ENCODE measurements at regions not wholly inside any gene's neighbourhood (a gene's known extent, or its start where the extent isn't known, plus 50 kb on each side); places are given as distances from the start of the nearest gene placed in this dataset.

GRCh38 chr2:122183890-122184289, 428.4 kb downstream of the TSN start:
- no peak for DNase-seq

DNA sequence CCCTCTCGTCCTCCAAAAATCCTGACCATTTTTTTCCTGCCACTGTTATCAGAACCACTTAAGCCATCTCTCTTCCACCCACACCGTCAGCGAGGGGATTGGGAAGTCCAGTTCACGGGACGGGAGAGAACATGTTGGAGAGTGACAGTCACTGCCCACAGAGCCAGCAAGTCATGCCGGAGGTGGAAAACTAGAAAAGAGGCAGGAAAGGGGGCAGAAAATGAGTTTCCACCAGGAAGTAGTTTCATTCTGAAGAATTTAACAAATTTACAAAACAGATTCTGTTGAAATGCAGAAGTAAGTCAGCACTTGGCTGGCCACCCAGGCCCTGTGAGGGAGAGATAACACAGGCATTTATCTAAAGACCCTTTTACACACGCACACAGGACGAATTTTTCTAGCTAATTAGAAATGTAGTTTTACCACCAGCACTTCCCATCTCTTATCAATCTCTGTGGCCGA, 431.3 kb downstream of the TSN start:
- DNase-seq = no peak

- no peak for DNase-seq
Observed at GRCh38 chr2:122191331-122191730, 435.9 kb downstream of the TSN start.

DNA sequence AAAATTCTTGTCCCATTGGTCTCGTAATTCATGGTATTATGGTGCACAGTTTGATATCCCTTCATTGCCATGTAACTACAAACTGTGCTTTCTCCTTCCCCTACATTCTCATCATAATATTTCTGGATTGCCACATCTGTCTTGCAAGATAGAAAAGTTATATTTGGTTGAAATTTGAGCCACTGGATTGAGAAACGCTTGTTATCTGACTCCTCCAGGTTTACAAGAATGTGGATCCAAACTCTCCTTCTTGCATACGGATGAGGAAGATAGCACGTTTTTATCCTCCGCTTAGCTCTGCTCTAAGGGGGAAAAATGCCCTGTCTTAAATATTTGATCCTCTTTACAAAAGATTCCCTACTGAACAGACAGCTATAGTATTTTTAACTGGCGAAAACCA, 438.2 kb downstream of the TSN start:
- DNase-seq = no peak

DNA sequence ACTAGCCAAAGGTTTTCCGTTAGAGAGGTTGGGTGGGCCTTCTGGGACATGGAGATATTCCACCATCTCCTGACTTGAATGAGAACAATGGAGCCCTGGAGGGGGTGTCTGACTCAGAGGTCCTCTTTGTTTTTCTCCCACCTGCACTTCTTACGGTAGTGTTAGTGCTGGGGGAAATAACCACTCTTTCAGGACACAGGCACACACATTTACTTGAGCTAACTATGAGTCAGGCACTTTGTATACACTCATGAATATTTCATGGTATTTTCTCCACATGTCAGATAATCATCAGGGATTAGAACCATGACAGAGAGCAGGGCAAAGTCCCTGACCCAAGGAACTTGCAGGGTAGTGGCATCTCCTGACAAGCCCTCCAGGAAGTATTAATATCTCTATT, 439.1 kb downstream of the TSN start:
- DNase-seq = no peak

GRCh38 chr2:122203523-122203922, 448.1 kb downstream of the TSN start:
- DNase-seq = no peak

- no peak for DNase-seq
Observed at GRCh38 chr2:122205641-122206040, 450.2 kb downstream of the TSN start.

DNA sequence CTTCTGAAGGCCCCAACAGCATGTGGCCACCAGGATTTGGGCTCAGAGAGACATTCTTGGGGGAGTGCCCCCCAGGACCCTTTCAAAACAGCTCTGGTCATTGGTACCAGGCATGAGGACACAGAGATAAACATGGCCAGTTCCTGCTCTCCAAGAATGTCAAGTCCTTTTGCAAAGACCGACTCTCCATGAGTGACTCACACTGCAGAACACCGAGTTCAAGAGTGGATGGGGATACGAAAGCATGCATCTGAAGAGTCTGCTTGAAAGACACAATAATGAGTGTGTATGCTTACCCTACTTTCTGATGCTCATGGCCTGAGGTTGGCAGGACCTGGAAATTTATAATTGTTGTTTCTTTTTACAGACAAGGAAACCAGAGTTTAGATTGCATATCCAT, 450.6 kb downstream of the TSN start:
- DNase-seq = no peak

DNA sequence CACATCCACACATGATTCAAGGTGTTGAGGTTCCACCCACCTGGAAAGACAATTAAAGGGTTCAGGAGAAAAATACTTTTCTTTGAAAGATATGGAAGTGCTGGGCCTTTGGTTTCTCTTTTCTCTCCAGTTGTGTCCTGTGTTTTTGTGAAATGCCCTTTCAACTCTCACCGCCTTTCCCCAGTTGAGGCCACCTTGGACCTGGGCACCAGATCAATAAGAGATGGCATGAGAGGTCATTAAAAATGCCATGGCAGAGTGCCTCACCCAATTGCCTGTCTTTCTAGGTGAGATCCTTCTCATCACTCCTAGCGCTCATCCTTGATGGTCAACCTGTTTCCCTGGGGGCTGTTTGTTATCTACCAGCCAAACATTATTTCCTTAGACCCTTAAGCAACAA, 453.9 kb downstream of the TSN start:
- DNase-seq = no peak

DNA sequence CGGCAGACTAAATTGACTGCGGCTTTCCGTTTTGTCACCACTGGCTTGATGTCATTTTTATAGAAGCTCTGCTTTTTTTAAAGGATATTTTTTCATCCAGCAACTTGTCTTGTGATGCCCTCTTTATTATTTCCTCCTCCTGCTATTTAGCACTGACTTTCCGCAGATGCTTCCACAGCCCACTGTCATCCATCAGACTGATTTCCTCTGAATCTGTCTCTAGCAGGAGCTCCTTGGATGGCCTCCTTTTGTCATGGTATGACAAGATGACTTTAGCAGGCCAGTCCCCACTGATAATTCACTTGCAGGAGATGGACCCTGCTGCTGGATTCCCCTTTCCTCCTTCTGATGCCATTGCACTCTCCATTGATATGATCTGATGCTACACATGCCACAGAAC, 454.6 kb downstream of the TSN start:
- no peak for DNase-seq

DNA sequence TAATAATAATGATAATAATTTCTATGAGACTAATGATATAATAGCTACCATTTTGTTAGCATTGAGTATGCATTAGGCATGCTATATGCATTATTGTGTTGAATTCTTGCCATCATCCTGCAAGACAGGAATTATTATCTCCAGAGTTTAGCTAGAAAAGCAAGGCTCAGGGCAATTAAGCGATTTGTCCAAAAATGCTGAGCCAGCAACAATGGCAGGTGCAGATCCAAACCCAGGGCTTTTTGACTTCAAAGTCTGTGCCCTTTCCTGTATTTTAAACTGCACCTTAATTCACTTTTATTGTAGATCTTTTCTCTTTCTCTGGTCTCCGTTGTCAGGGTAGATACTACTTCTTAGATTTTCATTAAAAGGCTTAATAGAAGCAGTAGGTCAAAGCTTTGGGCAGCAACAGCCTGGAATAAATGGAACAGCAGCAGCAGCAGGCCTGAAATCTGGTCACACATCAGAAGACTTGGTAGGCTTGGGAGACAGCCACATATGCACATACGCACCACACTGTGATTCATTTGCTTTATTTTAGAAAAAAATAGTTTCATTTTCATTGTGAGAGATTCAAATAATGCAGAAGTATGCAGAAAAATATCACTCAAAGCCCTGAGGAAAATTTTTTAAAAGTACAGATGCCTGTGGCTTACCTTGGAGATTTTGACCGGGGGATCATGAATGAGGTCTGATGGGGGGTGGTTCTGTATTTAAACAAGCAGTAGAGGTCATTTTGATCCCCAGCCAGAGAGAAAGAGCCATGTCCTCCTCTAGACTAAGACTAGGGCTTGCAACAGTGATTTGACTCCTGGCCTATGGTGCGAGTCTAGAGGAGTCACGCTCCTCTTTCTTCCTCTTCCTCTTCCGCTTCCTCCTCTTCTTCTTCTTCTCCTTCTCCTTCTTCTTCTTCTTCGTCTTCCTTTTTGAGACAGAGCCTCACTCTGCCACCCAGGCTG, 455.7 kb downstream of the TSN start:
- DNase-seq = no peak

GRCh38 chr2:122213312-122213711, 457.9 kb downstream of the TSN start:
- DNase-seq = no peak

- DNase-seq = no peak
Observed at GRCh38 chr2:122216071-122216470, 460.6 kb downstream of the TSN start.

DNA sequence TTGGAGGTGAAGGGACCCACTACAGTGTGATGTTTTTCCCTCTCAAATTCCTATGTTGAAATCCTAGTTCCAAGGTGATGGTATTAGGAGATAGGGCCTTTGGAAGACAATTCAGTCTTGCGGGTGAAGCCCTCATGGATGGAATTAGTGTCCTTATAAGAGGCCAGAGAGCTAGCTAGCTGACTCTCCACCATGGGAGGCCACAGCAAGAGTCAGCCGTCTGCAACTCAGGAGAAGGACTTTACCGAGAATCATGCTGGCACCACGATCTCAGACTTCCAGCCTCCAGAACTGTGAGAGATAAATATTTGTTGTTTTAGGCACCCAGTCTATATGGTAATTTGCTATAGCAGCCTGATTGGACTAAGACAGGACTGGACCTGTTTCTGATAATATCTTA, 461.4 kb downstream of the TSN start:
- DNase-seq = no peak

DNA sequence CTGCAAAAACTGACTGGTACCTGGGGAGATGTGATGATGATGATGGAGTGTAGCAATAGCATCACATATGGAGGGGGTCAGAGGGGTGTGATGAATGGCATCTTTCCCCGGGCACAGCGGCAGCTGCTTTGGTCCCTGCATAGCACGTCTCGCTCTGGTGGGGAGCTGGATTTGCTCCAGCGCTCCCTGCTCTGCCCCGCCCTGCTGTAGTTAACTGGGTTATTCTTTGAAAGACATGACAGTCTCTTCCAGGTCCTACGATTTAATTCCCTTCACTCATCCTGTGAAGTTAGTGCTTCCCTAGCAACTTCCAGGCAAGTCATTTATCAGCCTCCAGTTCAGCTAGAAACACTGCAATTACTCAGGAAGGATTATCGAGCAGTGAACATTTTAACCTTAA, 463.1 kb downstream of the TSN start:
- no peak for DNase-seq

DNA sequence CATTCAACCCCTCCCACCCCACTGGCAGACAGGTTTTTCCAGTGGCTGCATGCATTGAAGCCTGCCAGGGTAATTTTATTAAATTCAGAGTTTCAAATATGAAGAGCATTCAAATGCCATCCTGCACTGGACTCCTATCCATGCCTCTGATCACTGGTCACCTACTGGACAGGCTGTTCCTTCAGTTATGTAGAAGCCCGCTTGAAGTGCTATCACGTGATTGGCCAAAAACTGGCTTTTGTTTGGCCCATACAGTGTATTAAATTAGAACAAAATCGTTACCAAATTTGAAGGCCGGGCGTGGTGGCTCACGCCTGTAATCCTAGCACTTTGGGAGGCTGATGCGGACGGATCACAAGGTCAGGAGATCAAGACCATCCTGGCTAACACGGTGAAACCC, 464.1 kb downstream of the TSN start:
- no peak for DNase-seq

DNA sequence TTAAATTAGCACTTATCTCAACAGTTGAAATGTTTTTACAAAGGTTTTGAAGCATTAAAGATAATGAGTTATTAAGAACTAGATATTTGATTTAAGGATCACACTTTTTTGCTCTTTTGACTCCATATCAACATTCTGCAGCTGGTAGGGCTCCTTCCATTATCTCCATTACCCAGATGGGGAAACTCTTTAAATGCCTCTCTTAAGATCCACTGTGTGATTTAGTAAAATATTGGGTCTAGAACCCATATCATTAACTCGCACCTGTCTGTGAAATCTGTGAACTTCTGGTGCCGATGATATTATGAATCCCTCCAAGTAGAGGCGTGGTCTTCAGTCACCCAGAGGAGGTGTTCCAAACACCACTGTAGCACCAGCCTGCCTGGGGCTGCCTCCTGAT, 466.2 kb downstream of the TSN start:
- DNase-seq = no peak

- DNase-seq = no peak
Observed at GRCh38 chr2:122231296-122231695, 475.8 kb downstream of the TSN start.

DNA sequence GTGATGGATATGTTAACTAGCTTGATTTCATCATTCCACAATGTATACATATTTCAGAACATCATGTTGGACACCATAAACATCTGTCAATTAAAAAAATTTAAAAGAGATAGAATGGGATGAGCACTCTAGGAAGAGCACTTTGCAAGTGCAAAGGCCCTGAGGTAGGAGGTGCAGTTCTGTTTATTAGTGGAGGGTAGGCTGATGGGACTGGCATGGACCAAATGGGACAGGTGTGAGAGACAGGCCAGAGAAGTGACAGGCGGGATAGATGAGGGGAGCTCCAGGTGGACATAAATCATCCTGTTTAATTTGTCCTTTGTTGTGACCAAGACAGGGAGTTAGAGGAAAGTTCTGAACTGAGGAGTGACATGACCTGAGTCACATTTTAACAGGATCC, 477.9 kb downstream of the TSN start:
- no peak for DNase-seq

DNA sequence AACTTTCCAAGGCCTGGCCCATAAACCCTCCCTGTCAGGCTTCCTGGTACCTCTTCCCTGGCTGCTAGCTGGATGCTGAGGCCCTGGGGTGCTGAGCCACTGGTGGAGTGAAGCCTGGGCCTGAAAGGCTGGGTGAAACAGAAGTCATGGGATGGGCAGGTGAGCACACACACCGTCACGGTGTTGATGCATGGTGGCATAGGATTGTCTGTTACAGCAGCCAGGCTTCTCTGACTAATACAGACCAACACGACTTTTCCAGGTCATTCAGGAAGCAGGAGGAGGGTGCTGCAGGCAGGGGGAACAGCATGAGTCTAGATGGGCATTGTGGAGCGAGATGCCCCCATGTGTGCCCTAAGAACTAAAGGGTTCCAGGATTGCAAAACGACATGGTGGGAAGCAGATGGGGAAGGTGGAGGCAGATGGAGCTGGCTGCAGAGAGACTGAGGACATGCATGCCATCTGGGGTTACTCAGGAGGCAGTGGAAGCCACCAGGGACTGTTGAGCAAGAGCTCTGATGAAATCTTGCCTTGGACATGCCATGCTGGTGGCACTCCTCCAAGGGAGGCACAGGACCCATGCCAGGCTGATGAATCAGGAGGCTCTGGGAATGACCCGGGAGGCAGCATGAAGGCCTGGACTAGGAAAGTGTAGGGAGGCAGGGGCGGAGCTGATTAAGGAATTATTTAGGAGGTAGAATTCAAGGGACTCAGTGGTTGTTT, 480.9 kb downstream of the TSN start:
- DNase-seq = no peak

DNA sequence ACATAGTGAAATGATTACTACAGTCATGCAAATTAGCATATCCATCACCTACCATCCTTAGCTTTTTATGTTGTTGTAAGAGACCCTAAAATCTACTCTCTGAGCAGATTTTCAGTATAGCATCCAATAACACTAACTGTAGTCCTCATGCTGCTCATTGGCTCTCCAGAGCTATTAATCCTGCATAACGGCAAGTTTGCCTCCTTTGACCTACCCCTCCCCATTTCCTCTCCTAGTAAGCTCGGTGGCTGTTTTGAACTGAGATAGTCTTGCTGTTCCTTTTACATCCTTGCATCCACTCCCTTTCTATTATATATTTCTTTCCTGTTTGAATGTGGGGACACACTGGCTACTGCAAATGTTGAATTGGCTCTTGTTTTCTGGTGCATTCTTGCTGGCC, 481.5 kb downstream of the TSN start:
- DNase-seq = no peak

DNA sequence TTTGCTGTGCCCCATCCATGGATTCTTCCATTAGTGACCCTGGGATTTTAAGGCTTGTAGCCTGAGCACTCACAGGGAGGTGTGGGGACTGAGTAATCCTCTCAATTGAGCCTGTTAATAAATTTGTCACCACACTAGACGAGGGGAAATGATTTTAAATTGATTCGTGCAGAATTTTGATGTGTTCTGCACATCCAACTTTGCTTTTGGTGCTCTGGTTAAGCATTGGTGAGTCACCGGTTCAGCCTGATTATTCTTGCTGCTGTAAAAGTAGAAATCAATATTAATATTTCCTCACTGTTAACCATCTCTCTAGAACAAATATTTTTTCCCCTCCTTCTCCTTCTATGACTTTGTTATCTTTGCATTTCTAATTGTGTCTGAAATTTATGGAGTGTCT, 482.0 kb downstream of the TSN start:
- DNase-seq = no peak

DNA sequence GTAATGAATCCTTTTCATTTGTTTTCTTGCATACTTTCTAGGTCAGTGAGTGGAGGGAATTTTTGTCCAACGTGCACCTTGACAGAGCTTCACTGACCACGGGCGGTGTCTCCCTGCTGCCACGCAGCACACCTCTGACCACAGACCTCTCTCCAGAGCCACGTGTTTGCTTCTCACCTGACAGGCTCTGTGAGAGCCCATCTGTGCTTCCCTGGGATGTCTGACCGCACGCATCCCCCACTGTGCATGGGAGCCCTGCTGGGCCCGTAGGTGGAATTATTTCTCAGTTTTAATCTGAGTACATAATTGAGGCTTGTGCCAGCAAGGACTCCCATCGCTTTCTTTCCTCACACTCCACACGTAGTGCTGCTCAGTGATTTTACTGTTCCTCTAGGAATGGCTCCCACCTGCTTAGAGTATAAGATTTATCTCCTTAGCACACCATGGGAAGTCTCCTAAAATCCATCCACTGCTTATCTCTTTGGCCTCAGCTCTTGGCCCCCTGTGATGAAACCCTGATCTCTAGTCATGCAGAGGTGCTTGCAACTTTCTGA, 482.6 kb downstream of the TSN start:
- DNase-seq = no peak

- no peak for DNase-seq
Observed at GRCh38 chr2:122239440-122239839, 484.0 kb downstream of the TSN start.

Measured in activated CD4-positive, CD25-positive, alpha-beta regulatory T cell (primary cell).